ENCODE measurements at regions not wholly inside any gene's neighbourhood (a gene's known extent, or its start where the extent isn't known, plus 50 kb on each side); places are given as distances from the start of the nearest gene placed in this dataset.
A peak's percentile ranks its signal among the peaks of the same experiment; 100 is the strongest.
"Not testable (repeated sequence)": the region's sequence is repeated elsewhere in the genome, so short reads cannot be mapped to it uniquely, and the experiment has no call there.

DNA sequence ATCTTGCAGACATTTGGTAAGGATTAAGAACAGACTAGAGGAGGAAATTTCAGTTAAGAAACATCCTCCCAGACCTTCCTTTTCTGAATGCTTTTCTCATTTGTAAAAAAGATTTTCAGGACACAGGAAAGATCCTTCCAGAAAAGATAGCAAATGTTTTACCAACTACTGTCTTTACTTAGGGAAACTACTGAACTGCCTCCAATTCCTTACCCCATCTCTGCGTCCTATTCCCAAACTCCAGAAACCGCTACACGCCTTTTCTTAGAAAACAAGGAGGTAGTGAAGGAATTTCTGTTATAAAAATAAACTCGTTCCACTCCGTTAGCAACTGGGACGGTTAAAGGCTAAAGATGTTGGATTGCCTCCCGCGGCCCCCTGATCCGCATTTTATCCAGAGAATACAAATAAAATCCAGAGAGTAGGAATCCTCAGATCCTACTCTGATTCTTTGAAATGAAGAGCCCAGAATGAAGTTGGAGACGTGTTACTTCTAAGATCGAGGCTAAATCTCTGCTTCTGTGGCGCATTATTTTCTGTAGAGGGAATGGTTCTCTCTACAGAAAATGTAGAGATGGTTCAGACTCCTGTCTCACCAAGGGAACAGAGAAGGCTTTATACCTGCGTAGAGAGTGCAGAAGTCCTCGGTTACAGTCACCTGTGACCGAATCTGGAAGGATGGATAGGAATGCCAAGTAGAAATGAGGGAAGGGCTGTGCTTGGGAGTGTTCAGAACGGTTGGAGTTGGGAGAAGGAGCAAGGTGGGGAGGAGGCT lies 133.0 kb downstream of the GPX5 start:
- DNase-seq (ENCODE audit: low read depth, low spot score): no peak

DNA sequence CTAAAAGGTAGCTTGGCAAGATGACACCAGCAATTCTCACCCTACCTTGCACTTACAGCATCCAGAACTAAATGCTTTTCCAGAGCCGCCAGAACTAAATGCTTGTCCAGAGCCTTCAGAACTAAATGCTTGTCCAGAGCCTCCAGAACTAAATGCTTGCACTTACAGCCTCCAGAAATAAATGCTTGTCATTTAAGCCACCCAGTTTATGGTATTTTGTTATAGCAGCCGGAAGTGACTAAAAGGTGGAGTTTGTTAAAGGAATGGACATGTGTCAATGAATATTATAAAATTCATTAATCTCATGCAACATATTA lies 133.5 kb downstream of the GPX5 start:
- DNase-seq (ENCODE audit: low read depth, low spot score): no peak

DNA sequence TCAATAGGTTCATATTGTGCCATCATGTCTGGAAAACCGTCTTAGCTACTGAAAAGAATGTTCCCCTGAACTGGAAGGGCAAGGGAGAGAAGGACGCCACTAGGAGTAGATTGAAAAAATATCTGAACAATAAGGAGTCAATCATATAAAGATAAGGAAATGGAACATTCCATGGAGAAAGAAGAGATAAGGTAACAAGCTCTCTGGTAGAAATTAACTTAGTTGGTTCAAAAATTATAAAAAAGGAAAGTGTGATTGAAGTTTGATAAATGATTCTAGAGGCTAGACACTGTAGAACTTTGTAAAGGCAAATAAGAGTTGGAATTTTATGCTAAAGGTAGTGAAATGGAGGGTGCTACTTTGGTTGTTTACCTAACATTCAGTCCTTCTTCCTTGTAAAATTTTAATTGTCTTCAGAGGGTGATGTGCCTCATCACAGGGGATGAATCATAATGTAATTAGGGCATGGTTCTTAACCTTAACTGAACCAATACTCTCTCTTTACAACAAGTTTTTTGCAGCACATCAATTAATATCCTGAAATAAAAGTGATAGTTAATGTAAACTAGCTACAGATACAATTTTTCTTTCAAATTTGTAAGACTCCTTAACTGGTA lies 135.5 kb downstream of the GPX5 start:
- DNase-seq (ENCODE audit: low read depth, low spot score): no peak

DNA sequence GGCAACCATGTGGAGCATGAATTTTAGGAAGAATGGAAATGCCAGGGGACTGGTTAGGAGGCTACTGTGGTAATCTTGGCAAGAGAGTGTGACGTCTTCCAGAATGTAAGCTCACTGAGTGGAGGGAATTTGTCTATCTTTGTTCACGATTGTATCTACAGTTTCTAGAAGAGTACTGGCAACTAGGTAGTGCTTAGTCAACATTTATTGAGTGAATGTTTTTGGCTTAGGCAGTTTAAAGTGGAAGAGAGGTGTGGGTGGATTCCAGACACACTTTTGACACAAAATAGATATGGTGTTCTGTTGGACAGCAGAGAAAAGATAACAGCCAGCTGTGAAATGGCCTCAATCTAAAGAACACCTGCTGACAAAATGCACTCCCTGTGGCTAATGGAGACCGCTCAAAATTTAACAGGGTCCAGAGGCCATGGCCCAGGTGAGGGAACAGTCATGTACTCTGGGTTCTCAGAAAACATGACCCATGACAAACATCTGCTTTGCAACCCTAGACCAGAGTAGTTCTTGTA lies 139.3 kb downstream of the GPX5 start:
- DNase-seq (ENCODE audit: low read depth, low spot score): no peak

DNA sequence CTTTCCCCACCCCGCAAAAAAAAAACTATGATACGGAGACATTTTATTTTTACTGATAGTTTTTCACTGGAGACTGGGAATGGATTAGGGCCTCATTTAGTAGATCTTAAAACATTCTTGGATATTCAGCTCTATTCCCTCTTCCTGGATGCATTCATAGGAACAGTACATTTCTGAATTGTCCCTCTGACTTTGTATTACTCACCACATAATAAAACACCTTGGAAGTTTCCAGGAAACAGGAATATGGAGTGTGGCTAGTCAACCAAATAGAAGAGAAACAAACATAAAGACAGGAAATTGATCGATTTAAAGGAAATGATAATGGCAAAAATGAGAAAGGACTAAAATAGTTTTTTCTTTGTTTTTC lies 147.7 kb downstream of the GPX5 start:
- DNase-seq (ENCODE audit: low read depth, low spot score): no peak

DNA sequence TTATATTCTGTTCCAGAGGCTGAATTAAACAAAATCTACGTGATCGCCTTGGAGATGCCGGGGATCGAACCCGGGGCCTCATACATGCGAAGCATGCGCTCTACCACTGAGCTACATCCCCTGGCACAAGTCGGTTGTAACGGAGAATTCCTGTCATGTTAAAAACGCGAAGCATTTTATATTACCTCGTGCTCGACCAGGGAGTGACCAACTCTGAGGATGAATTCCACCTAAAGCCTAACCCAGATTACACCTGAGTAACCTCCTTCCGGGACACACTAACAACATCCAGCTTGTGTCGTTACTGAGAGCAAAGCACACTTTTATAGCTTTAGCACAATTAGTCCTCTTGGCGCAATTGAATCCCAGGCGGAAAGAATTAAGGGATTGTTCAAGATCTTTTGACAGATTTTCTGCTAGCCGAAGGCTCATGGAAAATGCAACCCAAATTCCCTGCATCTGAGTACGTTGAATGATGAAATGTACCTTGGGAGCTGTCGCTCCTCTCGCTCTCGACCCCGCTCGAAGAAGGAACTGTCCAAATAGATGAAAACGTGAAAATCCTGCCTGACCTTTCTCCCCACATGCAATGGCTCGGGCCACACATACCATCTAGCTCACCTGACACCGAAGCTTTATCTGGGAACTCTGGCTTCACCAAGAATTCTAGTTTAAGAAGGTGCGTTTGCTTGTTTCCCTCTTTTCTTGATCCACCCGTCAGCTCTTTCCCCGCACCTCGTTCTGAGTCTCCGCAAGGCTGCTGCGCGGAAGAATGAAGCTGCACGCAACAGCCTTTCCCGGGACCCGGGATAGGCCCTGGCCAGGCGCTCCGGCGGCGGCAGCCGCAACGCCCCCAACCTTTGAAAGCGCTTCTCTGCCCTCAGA lies 148.3 kb downstream of the GPX5 start:
- DNase-seq (ENCODE audit: low read depth, low spot score): peak; percentile 5

DNA sequence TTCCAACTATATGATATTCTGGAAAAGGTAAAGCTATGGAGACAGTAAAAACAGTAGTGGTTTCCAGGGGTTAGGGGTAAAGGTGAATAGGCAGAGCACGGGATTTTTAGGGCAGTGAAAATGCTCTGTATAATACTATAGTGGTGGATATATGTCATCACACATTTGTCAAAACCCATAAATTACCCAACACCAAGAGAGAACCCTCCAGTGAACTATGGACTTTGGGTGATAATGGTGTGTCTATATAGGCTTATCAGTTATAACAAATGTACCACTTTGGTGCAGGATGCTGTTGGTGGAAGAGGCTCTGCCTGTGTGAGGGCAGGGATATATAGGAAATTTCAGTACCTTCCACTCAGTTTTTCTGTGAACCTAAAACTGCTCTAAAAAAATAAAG lies 149.9 kb downstream of the GPX5 start:
- DNase-seq (ENCODE audit: low read depth, low spot score): no peak

DNA sequence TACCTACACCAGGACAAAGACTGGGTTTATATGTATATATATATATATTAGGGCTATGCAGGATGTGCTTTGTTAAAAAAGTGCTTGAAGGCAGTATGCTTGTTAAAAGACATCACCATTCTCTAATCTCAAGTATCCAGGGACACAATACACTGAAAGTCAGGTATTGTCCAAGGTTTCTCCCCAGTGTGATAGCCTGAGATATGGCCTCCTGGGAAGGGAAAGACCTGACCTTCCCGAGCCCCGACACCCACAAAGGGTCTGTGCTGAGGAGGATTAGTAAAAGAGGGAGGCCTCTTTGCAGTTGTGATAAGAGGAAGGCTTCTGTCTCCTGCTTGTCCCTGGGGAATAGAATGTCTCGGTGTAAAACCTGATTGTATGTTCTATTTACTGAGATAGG lies 156.9 kb downstream of the GPX5 start:
- no peak for DNase-seq (ENCODE audit: low read depth, low spot score)

DNA sequence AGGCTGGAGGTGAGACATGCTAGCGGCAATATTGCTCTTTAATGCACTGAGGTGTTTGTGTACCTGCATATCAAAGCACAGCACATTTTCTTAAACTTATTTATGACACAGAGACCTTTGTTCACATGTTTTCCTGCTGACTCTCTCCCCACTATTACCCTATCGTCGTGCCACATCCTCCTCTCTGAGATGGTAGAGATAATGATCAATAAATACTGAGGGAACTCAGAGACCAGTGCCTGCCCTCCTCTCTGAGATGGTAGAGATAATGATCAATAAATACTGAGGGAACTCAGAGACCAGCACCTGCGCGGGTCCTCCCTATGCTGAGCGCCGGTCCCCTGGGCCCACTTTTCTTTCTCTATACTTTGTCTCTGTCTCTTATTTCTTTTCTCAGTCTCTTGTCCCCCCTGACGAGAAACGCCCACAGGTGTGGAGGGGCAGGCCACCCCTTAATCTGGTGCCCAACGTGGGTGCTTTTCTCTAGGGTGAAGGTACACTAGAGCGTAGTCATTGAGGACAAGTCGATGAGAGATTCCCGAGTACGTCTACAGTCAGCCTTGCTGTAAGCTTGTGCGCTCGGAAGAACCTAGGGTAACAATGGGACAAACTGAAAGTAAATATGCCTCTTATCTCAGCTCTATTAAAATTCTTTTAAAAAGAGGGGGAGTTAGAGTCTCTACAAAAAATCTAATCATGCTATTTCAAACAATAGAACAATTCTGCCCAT lies 157.4 kb downstream of the GPX5 start:
- not testable (repeated sequence) for DNase-seq (ENCODE audit: low read depth, low spot score)

DNA sequence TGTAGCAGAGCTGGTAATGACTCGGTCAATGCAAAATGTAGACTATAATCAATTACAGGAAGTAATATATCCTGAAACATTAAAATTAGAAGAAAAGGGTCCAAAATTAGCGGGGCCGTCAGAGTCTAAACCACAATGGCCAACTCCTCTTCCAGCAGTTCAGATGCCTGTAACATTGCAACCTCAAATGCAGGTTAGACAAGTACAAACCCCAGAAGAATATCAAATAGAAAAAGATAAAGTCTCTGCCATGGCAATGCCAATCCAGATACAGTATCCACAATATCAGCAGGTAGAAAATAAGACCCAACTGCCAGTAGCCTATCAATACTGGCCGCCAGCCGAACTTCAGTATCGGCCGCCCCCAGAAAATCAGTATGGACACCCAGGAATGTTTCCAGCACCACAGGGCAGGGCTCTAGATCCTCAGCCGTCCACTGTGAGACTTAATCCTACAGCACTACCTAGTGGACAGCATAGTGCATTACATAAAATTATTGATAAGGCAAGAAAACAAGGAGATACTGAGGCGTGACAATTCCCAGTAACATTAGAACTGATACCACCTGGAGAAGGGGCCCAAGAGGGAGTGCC lies 158.4 kb downstream of the GPX5 start:
- no peak for DNase-seq (ENCODE audit: low read depth, low spot score)

DNA sequence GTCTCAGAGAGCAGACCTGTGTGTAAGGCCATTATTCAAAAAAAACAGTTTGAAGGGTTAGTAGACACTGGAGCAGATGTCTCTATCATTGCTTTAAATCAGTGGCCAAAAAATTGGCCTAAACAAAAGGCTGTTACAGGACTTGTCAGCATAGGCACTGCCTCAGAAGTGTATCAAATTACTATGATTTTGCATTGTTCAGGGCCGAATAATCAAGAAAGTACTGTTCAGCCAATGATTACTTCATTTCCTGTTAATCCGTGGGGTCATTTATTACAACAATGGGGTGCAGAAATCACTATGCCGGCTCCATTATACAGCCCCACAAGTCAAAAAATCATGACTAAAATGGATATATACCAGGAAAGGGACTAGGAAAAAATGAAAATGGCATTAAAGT lies 160.3 kb downstream of the GPX5 start:
- DNase-seq (ENCODE audit: low read depth, low spot score): not testable (repeated sequence)

DNA sequence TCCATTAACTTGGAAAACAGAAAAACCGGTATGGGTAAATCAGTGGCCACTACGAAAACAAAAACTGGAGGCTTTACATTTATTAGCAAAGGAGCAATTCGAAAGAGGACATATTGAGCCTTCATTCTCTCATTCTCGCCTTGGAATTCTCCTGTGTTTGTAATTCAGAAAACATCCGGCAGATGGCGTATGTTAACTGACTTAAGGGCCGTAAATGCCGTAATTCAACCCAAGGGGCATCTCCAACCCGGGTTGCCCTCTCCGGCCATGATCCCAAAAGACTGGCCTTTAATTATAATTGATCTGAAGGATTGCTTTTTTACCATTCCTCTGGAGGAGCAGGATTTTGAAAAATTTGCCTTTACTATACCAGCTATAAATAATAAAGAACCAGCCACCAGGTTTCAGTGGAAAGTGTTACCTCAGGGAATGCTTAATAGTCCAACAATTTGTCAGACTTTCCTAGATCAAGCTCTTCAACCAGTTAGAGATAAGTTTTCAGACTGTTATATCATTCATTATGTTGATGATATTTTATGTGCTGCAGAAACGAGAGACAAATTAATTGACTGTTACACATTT lies 160.9 kb downstream of the GPX5 start:
- peak; percentile 27 for DNase-seq (ENCODE audit: low read depth, low spot score)

DNA sequence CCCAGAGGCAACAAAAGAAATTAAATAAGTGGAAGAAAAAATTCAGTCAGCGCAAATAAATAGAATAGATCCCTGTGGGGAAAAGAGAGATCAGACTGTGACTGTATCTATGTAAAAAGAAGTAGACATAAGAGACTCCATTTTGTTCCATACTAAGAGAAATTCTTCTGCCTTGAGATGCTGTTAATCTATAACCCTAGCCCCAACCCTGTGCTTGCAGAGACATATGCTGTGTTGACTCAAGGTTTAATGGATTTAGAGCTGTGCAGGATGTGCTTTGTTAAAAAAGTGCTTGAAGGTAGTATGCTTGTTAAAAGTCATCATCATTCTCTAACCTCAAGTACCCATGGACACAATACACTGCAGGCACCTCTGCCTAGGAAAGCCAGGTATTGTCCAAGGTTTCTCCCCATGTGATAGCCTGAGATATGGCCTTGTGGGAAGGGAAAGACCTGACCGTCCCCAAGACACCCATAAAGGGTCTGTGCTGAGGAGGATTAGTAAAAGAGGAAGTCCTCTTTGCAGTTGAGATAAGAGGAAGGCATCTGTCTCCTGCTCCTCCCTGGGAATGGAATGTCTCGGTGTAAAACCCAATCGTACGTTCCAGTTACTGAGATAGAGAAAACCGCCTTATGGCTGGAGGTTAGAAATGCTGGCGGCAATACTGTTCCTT lies 161.8 kb downstream of the GPX5 start:
- not testable (repeated sequence) for DNase-seq (ENCODE audit: low read depth, low spot score)

DNA sequence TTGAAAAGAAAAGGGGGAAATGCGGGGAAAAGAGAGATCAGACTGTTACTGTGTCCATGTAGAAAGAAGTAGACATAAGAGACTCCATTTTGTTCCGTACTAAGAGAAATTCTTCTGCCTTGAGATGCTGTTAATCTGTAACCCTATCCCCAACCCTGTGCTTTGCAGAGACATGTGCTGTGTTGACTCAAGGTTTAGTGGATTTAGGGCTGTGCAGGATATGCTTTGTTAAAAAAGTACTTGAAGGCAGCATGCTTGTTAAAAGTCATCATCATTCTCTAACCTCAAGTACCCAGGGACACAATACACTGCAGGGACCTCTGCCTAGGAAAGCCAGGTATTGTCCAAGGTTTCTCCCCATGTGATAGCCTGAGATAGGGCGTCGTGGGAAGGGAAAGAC lies 166.3 kb downstream of the GPX5 start:
- not testable (repeated sequence) for DNase-seq (ENCODE audit: low read depth, low spot score)

DNA sequence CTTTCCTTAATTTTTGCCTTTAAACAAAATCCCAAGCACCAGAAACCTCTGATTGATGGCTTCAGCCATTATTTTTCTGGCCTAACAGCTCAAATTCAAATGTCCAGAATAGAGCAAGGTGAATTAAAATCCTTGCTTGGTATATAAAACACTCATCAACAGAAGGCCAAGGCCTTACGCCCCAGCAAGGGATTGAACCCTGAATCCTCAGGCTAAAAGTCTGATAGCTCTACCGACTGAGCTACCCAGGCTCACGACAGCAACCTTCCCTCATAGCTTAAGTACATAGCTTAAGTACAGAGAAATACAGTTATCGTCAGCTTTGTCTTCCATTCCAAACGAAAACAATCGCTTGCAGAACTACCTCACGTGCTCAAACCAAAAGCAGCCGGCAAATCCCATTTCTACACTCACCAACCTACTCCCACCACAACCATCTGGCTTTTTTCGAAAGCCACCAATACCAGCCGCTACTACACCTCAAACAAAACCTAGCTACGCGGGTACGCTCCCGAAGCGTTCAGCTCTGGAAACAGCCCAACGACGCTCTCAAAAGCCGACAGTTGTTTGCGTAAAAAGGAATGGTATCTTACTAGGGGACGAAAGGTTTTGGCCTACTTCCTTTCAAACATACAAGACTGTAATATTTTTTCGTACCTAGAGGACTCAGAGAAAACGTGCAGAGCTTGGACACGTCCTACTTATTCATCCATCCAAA lies 167.5 kb downstream of the GPX5 start:
- no peak for DNase-seq (ENCODE audit: low read depth, low spot score)

DNA sequence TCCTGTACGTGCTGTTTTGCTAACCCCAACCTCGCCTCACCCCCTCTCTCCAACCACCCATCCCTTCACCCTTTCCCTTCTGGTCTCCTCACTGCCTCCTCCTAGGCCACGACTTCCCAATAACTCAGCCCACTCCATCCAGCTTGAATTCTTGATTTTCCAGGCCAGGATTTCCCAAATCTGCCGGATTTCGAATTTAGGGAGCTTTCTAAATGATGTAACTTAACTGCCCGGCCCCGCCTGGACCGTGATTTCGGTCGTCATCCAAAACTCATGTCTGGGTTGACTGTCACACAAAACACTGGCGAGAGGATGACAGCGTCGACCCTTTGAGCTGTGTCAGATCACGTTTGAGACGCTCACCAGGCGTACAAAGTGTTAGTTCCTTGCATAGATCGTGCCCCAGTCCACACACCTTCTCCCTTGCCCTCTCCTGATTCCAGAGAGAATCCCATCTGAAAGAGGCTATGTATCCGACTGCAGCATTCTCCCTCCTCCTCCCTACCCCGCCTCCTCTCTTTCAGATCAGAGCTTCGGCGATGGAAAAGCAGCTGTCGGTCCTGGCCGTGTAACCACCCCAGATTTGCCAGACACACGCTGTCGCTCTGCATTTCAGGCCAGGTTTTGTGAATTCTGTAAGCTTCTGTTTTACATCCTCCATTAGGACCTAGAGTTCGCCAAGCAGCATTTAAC lies 168.2 kb downstream of the GPX5 start:
- DNase-seq (ENCODE audit: low read depth, low spot score): no peak

DNA sequence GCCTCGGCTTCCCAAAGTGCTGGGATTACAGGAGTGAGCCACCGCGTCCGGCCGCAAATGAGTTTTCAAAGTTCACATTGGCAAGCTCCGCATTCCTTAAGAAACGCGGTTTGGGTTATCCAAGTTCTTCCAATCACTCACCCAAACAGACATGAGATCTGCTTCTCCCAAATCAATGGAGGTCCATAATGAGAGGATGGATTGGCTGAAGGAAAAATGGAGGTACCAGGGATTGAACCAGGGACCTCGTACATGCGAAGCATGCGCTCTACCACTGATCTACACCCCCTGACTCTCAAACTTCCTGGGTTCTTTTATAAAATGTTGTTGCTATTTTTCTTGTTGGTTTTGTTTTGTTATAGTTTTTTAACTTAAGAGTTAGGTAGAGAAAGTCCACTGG lies 170.0 kb downstream of the GPX5 start:
- no peak for DNase-seq (ENCODE audit: low read depth, low spot score)

DNA sequence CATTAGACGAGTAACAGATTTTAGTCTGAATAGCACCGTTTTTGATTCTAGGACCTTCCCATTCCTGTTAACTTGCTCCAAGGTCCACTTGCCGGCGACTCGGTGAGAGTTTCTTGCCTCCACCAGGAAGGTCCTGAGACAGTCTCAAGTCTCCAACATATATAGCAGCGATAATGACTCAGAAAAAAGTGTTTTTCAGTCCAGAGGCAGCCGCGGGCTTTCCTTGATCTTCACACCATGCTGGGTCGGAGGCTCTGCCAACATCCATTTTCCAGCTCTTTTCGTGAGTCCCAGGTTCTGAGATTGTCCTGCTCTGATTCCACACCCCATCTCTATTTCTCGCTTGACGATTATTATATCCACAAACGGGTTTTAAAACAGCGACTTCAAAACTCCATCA lies 170.5 kb downstream of the GPX5 start:
- DNase-seq (ENCODE audit: low read depth, low spot score): no peak

DNA sequence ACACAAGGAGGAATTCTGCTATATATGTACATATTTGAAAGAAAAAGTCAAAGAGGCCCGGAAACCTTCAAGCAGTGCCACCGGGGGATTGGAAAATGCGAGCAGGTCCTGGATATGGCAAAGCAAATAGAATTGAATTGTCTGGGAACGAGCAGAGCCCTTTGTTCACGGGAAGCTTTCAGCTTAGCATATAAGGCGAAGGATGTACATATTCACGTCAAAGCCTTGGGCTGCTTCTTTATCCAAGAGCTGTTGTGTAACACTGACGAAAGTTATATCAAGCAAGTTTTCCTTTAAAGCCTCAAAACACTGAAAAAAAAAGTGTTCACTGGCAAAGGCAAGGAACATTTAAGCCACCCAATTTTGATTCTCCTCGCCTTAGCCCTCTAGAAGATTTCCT lies 171.0 kb downstream of the GPX5 start:
- DNase-seq (ENCODE audit: low read depth, low spot score): no peak
